Thyroid gland (tissue), 4 donors: ENCODE measurements at regions not wholly inside any gene's neighbourhood (a gene's known extent, or its start where the extent isn't known, plus 50 kb on each side); places are given as distances from the start of the nearest gene placed in this dataset.

Source experiments
- DNase-seq, 2 donors: peaks; one replicate each; pipeline ENCODE4 v3.0.0-alpha.2; 2019
- H3K27ac ChIP-seq, 3 donors: fragments of 200-600 bp; sonication (generic); 1 replicate in 2 of 3; 2 replicates in 1 of 3; pipeline ENCODE4 v1.5.1; 2016 to 2019; ENCODE audit warnings: mild to moderate bottlenecking in 1 of 3, moderate library complexity in 1 of 3
- H3K27me3 ChIP-seq: fragments of 200-600 bp; sonication (generic); one replicate; pipeline ENCODE4 v1.5.1; 2019
- H3K36me3 ChIP-seq, 2 donors: fragments of 200-600 bp; sonication (generic); one replicate each; pipeline ENCODE4 v1.5.1; 2016 to 2019
- H3K4me1 ChIP-seq, 2 donors: fragments of 200-600 bp; sonication (generic); one replicate each; pipeline ENCODE4 v1.5.1; 2017 to 2019
- H3K4me3 ChIP-seq, 3 donors: fragments of 200-600 bp; sonication (generic); replicated peaks in 1 of 3; 1 replicate in 2 of 3; 2 replicates in 1 of 3; pipeline ENCODE4 v1.5.1; 2016; ENCODE audit warnings: mild to moderate bottlenecking in 1 of 3
- H3K9me3 ChIP-seq: fragments of 200-600 bp; sonication (generic); one replicate; pipeline ENCODE4 v1.5.1; 2017
- POLR2A ChIP-seq, 2 donors: fragments of 450-650 bp; IDR thresholded peaks; one replicate each; pipeline ENCODE4 v1.6.1; 2017; ENCODE audit warnings: antibody characterized with exemption in 2 of 2, mild to moderate bottlenecking in 2 of 2, moderate library complexity in 1 of 2
- WGBS, 2 donors: methylation state at CpG; one replicate each; pipeline ENCODE4 v1.1.5; 2017; 5-methylcytosine and 5-hydroxymethylcytosine counted together
- intact Hi-C: fragments of 100-400 bp; cut with DNase I; formaldehyde crosslinking; loops from one replicate; pipeline ENCODE4 v1.15.1; 2023
- TF ChIP-seq, protein P1 (sequence below), 6 experiments: fragments of 200-600 bp in 3 of 6; fragments of 450-650 bp in 3 of 6; sonication (generic) in 3 of 6; IDR thresholded peaks; one replicate each; pipeline ENCODE4 v1.5.1; 2016 to 2019; ENCODE audit warnings: antibody characterized with exemption in 6 of 6, mild to moderate bottlenecking in 2 of 6, inconsistent platforms in 1 of 6, moderate library complexity in 1 of 6

DNA sequence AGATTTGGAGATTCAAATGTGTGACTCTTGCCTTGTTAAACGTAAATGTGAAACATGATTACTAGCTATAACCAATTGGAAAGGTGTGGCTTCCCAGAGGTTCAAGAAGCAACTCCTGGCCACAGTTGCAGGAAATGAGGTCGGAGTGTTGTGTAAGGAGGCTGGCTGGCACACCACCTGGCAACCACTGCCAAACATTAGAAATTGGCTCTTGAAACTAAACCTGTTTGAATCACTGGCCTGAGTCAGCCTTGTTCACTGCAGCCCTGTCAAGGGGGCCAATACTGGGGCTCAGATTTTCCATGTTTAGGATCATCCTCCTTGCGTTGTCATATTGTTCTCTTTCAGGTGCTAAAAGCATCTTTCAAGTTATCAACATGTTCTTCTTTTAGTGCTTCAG lies 206.3 kb downstream of the ARL6IP6 start:
- Histone ChIP-seq H3K27ac (no peak overlapping the region), H3K36me3 (no peaks in the 10 kb centered on the region), H3K9me3 (no peaks in the 10 kb centered on the region), H3K4me3 (no peak overlapping the region), H3K27me3 (no peaks in the 10 kb centered on the region), H3K4me1 (no peaks in the 10 kb centered on the region)
- TF ChIP-seq POLR2A (IDR thresholded peaks at IDR 0.05): no peak
- TF ChIP-seq, protein P1, sequence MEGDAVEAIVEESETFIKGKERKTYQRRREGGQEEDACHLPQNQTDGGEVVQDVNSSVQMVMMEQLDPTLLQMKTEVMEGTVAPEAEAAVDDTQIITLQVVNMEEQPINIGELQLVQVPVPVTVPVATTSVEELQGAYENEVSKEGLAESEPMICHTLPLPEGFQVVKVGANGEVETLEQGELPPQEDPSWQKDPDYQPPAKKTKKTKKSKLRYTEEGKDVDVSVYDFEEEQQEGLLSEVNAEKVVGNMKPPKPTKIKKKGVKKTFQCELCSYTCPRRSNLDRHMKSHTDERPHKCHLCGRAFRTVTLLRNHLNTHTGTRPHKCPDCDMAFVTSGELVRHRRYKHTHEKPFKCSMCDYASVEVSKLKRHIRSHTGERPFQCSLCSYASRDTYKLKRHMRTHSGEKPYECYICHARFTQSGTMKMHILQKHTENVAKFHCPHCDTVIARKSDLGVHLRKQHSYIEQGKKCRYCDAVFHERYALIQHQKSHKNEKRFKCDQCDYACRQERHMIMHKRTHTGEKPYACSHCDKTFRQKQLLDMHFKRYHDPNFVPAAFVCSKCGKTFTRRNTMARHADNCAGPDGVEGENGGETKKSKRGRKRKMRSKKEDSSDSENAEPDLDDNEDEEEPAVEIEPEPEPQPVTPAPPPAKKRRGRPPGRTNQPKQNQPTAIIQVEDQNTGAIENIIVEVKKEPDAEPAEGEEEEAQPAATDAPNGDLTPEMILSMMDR (IDR thresholded peaks at IDR 0.05): no peak
- peak in 1 of 2 donors; percentile 40 for DNase-seq
- WGBS, 2 donors: 62 to 63% methylated on average over 3 of the region's 3 CpGs
- intact Hi-C loops: no loop called here

GRCh38 chr2:152924219-152924618 lies 205.8 kb downstream of the ARL6IP6 start:
- WGBS, 2 donors: 78 to 81% methylated on average over 1 of the region's 1 CpG
- no peak overlapping the region for H3K27ac ChIP-seq

GRCh38 chr2:152920846-152921245 lies 202.4 kb downstream of the ARL6IP6 start:
- no peak overlapping the region for H3K4me3 ChIP-seq
- H3K27me3 ChIP-seq: no peaks in the 10 kb centered on the region
- H3K4me1 ChIP-seq: no peaks in the 10 kb centered on the region
- H3K36me3 ChIP-seq: no peaks in the 10 kb centered on the region
- intact Hi-C loops: no loop called here
- no peak overlapping the region for H3K27ac ChIP-seq
- TF ChIP-seq, protein P1 (IDR thresholded peaks at IDR 0.05): no peak
- no peak for TF ChIP-seq POLR2A (IDR thresholded peaks at IDR 0.05)
- DNase-seq: no peak
- no peaks in the 10 kb centered on the region for H3K9me3 ChIP-seq
- WGBS, 2 donors: 80 to 81% methylated on average over 2 of the region's 2 CpGs

More at GRCh38 chr2:152924219-152924618, 205.8 kb downstream of the ARL6IP6 start:
- no peaks in the 10 kb centered on the region for H3K36me3 ChIP-seq
- TF ChIP-seq, protein P1 (IDR thresholded peaks at IDR 0.05): no peak
- no peak for TF ChIP-seq POLR2A (IDR thresholded peaks at IDR 0.05)
- no peak overlapping the region for H3K4me3 ChIP-seq
- H3K9me3 ChIP-seq: no peaks in the 10 kb centered on the region
- DNase-seq: no peak
- intact Hi-C loops: no loop called here
- no peaks in the 10 kb centered on the region for H3K27me3 ChIP-seq
- H3K4me1 ChIP-seq: no peaks in the 10 kb centered on the region

- H3K36me3 ChIP-seq: no peaks in the 10 kb centered on the region
Observed at GRCh38 chr2:152910970-152911369, 192.6 kb downstream of the ARL6IP6 start.

GRCh38 chr2:152907046-152907445 lies 188.6 kb downstream of the ARL6IP6 start:
- DNase-seq: no peak
- H3K9me3 ChIP-seq: no peaks in the 10 kb centered on the region
- no peaks in the 10 kb centered on the region for H3K4me1 ChIP-seq
- H3K27me3 ChIP-seq: no peaks in the 10 kb centered on the region
- intact Hi-C loops: no loop called here
- no peak overlapping the region for H3K27ac ChIP-seq
- WGBS, 2 donors: 76 to 79% methylated on average over 5 of the region's 5 CpGs
- no peaks in the 10 kb centered on the region for H3K36me3 ChIP-seq
- TF ChIP-seq, protein P1 (IDR thresholded peaks at IDR 0.05): no peak
- no peak for TF ChIP-seq POLR2A (IDR thresholded peaks at IDR 0.05)
- H3K4me3 ChIP-seq: no peak overlapping the region

More at GRCh38 chr2:152910970-152911369, 192.6 kb downstream of the ARL6IP6 start:
- no peak for DNase-seq
- no peaks in the 10 kb centered on the region for H3K9me3 ChIP-seq
- TF ChIP-seq, protein P1 (IDR thresholded peaks at IDR 0.05): no peak
- TF ChIP-seq POLR2A (IDR thresholded peaks at IDR 0.05): no peak
- intact Hi-C loops: no loop called here
- H3K27me3 ChIP-seq: no peaks in the 10 kb centered on the region
- H3K4me3 ChIP-seq: no peak overlapping the region
- no peaks in the 10 kb centered on the region for H3K4me1 ChIP-seq
- H3K27ac ChIP-seq: no peak overlapping the region
